DND-41 (cell line): ENCODE measurements at regions not wholly inside any gene's neighbourhood (a gene's known extent, or its start where the extent isn't known, plus 50 kb on each side); places are given as distances from the start of the nearest gene placed in this dataset.

Experiments
- CTCF ChIP-seq: IDR thresholded peaks from 2 replicates; pipeline ENCODE4 v1.5.1; 2012; ENCODE audit warnings: borderline replicate concordance, low read length, moderate library complexity, mild to moderate bottlenecking; ENCODE audit not compliant: poor library complexity, severe bottlenecking; ENCODE audit errors: extremely low read depth
- EZH2 ChIP-seq: IDR thresholded peaks from 3 replicates; pipeline ENCODE4 v1.6.1; 2012; ENCODE audit warnings: borderline replicate concordance, low read depth, mild to moderate bottlenecking, moderate library complexity, low read length, inconsistent platforms; ENCODE audit not compliant: severe bottlenecking

GRCh38 chr2:223117533-223117932 lies 65.5 kb downstream of the KCNE4 start:
- TF ChIP-seq CTCF (no peak), EZH2 (no peak)
